PFSK-1 (cell line): ENCODE measurements at regions not wholly inside any gene's neighbourhood (a gene's known extent, or its start where the extent isn't known, plus 50 kb on each side); places are given as distances from the start of the nearest gene placed in this dataset.

Experiments used
- POLR2AphosphoS5 ChIP-seq: IDR thresholded peaks from 2 replicates; pipeline ENCODE4 v1.6.1; 2012; ENCODE audit warnings: low read depth, mild to moderate bottlenecking, control low read depth, low read length, moderate library complexity
- SIN3A ChIP-seq: IDR thresholded peaks from 2 replicates; pipeline ENCODE4 v1.6.1; 2012; ENCODE audit warnings: mild to moderate bottlenecking, low read length, moderate library complexity, borderline replicate concordance; ENCODE audit not compliant: insufficient read depth
- TAF1 ChIP-seq: IDR thresholded peaks from 2 replicates; pipeline ENCODE4 v1.6.1; 2012; ENCODE audit warnings: low read length, control low read depth, borderline replicate concordance; ENCODE audit not compliant: insufficient read depth
- TF ChIP-seq, protein P1 (sequence below), 2 experiments: IDR thresholded peaks; 2 replicates each; pipeline versions ENCODE4 v1.6.1 to v1.8.0; 2011 to 2012; ENCODE audit warnings: low read depth in 2 of 2, low read length in 2 of 2, control low read depth in 1 of 2, inconsistent platforms in 1 of 2, mild to moderate bottlenecking in 1 of 2, moderate library complexity in 1 of 2; ENCODE audit not compliant: insufficient read depth in 1 of 2

DNA sequence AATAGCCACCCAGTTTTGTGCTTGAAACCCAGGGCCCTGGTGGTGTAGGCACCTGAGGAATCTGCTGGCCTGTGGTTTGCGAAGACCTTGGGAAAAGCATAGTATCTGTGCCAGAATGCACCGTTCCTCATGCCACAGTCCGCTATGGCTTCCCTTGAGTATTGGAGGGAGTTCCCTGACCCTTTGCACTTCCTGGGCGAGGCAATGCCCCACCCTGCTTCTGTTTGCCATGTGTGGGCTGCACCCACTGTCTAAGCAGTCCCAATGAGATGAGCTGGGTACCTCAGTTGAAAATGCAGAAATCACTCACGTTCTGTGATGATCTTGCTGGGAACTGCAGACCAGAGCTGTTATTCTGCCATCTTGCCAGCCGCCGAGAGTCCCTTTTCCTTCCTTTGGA lies 483.5 kb downstream of the AGTPBP1 start:
- TF ChIP-seq POLR2AphosphoS5: no peak
- TF ChIP-seq, protein P1, sequence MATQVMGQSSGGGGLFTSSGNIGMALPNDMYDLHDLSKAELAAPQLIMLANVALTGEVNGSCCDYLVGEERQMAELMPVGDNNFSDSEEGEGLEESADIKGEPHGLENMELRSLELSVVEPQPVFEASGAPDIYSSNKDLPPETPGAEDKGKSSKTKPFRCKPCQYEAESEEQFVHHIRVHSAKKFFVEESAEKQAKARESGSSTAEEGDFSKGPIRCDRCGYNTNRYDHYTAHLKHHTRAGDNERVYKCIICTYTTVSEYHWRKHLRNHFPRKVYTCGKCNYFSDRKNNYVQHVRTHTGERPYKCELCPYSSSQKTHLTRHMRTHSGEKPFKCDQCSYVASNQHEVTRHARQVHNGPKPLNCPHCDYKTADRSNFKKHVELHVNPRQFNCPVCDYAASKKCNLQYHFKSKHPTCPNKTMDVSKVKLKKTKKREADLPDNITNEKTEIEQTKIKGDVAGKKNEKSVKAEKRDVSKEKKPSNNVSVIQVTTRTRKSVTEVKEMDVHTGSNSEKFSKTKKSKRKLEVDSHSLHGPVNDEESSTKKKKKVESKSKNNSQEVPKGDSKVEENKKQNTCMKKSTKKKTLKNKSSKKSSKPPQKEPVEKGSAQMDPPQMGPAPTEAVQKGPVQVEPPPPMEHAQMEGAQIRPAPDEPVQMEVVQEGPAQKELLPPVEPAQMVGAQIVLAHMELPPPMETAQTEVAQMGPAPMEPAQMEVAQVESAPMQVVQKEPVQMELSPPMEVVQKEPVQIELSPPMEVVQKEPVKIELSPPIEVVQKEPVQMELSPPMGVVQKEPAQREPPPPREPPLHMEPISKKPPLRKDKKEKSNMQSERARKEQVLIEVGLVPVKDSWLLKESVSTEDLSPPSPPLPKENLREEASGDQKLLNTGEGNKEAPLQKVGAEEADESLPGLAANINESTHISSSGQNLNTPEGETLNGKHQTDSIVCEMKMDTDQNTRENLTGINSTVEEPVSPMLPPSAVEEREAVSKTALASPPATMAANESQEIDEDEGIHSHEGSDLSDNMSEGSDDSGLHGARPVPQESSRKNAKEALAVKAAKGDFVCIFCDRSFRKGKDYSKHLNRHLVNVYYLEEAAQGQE (IDR thresholded peaks at IDR 0.05; ENCODE audit: insufficient read depth in 1 of 2, low read depth in 2 of 2, low read length in 2 of 2): no peak
- no peak for TF ChIP-seq SIN3A
- TF ChIP-seq TAF1: no peak
